ENCODE measurements at regions not wholly inside any gene's neighbourhood (a gene's known extent, or its start where the extent isn't known, plus 50 kb on each side); places are given as distances from the start of the nearest gene placed in this dataset.

DNA sequence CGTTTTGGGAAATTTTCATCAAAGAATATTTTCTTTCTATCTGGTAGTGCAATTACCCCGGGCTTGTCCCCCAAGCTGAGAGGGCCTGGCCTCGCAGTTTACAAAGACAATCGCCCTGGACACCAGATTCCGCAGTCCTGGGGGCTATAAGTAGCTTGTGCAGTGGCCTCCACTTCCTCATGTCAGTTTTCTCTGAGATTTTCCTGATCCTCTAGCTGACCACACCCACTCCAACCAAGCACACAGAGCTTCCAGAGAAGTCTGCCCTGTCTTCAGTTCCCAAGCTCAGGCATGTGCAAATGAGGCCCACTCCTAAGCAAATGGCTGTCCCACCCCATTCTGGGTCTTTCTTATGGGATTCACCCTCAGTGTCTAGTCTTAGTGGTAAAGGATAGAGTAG, 245.3 kb downstream of the MAFB start:
- no peak for DNase-seq

DNA sequence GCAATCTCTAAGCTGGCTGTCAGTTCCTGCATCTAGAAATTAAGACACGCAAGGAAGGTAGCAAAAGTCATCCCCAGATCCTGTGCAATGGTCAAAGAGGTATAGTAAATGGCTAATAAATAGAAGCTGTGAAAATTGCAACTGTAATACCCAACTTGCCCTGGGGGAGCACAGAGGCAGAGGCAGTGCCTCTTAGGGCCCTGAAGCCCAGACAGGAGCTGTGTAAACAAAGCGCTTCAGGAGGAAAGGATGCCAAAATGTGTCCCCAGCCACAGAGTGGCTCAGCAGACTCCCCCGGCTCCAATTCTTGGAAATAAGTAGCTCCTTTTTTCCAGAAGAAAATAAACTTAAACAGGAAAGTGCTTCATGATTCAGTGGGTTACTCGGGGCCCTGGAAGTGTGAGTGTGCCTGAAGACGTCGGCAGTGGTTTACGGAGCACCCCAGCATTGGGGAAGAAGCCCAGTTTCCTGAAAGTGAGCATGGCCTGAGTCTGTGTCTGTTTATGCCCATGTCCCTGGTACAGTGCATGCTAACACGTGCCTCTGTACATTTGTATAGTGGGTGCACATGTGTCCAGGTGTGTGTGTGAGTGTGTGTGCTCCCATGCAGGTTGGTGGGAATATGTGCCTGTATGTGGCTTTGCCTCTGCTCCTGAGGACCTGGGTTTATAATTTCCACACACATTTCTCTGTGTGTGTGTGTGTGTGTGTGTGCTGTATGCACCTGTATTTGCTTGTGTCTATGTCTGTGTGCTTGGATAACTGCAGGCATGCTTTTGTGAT, 246.7 kb downstream of the MAFB start:
- no peak for DNase-seq

DNA sequence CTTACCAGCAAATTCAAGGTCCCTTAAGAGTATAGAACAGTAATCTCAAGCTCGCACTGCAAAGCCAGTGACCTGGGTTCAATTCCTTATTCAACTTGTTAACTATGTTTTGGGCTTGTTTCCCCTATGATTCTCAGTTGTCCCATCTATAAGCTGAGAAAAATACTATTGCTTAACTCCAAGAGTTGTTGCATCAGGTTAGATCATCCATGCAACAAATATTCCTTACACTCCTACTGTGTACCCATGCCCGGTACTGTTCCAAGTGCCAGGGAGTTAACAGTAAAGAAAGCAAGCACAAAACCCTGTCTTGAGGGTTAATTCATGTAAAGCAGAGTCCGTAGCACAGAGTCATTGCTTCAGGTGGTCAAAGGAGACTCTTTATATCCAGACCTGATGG, 247.3 kb downstream of the MAFB start:
- DNase-seq: no peak

GRCh38 chr20:40438161-40438830, 250.7 kb downstream of the MAFB start:
- DNase-seq: no peak

DNA sequence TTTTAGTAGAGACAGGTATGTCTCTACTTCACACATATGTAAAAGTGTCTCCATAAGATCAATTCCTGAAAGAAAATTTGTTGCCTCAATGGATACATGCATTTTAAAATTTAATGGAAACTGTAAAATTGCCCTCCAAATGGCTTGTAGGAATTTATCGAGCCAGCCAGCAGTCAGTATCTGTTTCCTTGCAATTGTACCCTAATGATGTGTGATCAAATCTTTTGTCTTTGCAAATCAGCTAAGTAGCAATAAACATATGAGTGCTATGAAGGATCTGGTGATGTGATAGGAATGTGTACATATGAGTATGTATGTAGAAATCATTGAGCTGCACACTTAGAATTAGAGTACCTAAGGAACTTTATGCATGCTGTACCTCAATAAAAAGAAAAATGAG, 253.0 kb downstream of the MAFB start:
- no peak for DNase-seq

GRCh38 chr20:40435146-40435895, 253.7 kb downstream of the MAFB start:
- peak in 1 of 2 donors; percentile 29 for DNase-seq

GRCh38 chr20:40434122-40434521, 254.9 kb downstream of the MAFB start:
- no peak for DNase-seq

DNA sequence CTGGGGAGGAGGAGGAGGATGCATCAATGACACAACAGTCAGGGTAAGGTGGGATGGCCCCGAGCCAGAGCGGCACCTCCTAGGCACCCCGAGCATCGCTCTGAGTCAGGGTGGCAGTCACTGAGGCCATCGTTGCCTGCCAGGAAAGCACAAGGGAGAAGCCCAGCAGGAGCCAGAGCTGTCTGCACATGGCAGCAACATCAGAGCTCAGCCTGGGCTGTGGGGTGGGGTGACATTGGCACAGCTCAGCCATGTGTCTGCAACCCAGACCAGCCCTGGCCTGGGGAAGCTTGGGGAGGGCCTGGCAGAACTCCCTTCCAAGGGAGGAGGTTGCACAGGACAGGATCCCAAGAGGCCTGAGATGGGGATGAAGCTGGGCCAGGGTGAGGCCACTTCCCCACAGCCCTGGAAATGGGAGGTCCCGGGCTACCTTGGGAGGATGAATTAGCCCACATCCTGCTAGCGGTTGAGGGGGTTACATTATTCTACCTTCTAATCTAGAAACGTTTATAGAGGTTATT, 255.6 kb downstream of the MAFB start:
- no peak for DNase-seq

- no peak for DNase-seq
Observed at GRCh38 chr20:40431611-40432010, 257.4 kb downstream of the MAFB start.

- DNase-seq: no peak
Observed at GRCh38 chr20:40431112-40431511, 257.9 kb downstream of the MAFB start.

DNA sequence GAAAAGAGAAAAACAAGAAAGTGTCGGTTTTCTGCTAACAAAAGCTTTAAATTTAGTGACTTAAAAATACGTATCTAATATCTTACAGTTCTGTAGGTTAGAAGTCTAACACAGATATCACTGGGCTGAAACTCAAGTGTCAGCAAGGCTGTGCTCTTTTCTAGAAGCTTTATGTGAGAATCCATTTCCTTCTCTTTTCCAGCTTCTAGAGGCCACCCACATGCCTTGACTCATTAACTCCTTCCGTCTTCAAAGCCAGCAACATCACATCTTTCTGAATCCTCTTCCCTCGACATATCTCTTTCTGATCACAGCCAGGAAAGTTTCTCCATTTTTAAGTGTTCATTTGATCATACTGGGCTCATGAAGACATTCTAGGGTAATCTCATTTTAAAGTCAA, 262.0 kb downstream of the MAFB start:
- peak; percentile 68 to 76 for DNase-seq

DNA sequence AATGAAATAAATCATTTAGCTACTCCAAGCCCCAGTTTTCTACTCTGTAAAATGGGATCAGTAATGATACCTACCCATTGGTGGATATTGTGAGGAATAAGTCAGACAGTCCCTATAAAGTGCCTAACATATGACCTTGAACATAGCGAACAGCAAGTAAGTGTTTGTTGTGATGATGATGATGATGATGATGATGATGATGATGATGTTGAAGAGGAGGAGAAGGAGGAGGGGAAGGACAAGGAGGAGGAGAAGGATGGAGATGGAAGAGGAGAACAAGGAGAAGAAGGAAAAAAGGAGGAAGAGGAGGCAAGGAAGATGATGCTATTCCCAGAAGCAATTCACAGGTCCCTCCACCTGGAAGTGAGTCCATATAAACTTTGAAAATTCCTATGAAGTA, 264.3 kb downstream of the MAFB start:
- no peak for DNase-seq

- peak; percentile 17 to 39 for DNase-seq
Observed at GRCh38 chr20:40422656-40423055, 266.4 kb downstream of the MAFB start.

DNA sequence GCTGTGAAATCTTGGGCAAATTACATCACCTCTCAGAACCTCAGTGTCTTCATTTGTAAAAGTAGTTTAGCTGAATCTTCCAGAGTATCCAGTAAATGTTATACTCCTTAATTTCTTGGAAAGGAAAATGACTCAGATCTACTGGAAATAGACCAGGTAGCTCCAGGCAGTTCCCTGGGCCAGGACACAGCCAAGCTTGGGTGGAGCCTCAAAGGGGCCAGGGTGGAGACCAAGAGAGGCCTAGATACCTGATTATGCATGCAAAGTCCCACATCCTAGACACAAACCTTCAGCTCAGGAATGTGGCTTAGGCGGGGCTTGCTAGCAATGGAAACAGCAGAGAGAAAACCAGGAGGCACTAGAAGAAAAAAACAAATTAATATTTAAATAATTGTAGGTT, 272.8 kb downstream of the MAFB start:
- DNase-seq: no peak

- DNase-seq: no peak
Observed at GRCh38 chr20:40414843-40415615, 274.0 kb downstream of the MAFB start.

- peak in 1 of 2 donors; percentile 6 for DNase-seq
Observed at GRCh38 chr20:40410028-40410427, 279.0 kb downstream of the MAFB start.

DNA sequence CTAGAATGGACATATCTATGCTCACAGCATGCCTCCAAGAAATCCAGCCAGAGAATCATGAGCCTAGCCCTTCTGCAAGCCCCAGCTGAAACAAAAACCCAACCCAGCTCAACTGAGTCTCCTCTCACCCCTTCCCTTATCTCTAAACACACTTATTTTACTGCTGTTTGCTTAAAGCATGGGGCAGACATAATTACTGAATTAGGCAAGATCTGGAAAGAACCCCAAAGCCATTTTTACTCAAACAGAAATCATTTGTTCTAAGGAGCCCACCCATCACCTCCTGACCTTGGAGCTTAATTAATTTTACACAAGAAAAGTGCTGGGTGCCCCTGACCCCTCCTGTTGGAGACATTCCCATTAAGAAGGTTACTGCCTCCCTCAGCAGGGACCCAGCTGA, 291.6 kb downstream of the MAFB start:
- no peak for DNase-seq

- no peak for DNase-seq
Observed at GRCh38 chr20:40393197-40394079, 295.6 kb downstream of the MAFB start.

GRCh38 chr20:40390654-40391053, 298.4 kb downstream of the MAFB start:
- DNase-seq: no peak

DNA sequence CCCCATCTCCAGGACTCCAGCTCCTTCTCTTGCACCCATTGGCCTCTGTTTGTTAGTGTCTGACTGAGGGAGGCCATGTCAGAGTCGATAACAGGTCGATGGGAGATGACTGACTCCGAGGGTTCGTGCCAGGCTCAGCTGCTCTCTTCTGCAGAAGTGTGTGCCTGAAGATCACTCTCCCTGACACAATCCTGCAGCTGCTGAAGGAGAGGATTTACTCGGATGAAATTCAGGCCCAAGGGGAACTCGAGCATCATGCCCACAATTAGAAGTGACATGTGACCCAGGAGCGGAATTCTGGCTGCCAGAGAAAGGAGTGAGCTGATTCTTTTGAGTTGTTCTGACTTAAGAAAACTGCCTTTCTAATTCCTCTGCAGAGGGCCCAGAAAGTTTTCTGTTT, 318.2 kb downstream of the MAFB start:
- no peak for DNase-seq

GRCh38 chr20:40368876-40369275, 320.2 kb downstream of the MAFB start:
- peak; percentile 45 to 68 for DNase-seq

GRCh38 chr20:40361916-40362315, 327.1 kb downstream of the MAFB start:
- no peak for DNase-seq
